ENCODE measurements at regions not wholly inside any gene's neighbourhood (a gene's known extent, or its start where the extent isn't known, plus 50 kb on each side); places are given as distances from the start of the nearest gene placed in this dataset.

- ATAC-seq (no peak), DNase-seq (no peak)
- Histone ChIP-seq H3K9me3 (ENCODE audit: control insufficient read depth, insufficient read depth, low read length) (no peaks in the 10 kb centered on the region), H3K36me3 (ENCODE audit: control insufficient read depth, insufficient read depth, low read length) (no peaks in the 10 kb centered on the region), H3K27ac (ENCODE audit: low read length) (no peak overlapping the region), H3K4me1 (ENCODE audit: control insufficient read depth, insufficient read depth, low read length) (no peaks in the 10 kb centered on the region), H3K27me3 (ENCODE audit: control insufficient read depth, insufficient read depth, low read length) (no peaks in the 10 kb centered on the region), H3K4me3 (ENCODE audit: low read length) (no peak overlapping the region)
- no peaks in the 10 kb centered on the region for H3K9me3 Mint-ChIP-seq
- TF ChIP-seq, protein P1, sequence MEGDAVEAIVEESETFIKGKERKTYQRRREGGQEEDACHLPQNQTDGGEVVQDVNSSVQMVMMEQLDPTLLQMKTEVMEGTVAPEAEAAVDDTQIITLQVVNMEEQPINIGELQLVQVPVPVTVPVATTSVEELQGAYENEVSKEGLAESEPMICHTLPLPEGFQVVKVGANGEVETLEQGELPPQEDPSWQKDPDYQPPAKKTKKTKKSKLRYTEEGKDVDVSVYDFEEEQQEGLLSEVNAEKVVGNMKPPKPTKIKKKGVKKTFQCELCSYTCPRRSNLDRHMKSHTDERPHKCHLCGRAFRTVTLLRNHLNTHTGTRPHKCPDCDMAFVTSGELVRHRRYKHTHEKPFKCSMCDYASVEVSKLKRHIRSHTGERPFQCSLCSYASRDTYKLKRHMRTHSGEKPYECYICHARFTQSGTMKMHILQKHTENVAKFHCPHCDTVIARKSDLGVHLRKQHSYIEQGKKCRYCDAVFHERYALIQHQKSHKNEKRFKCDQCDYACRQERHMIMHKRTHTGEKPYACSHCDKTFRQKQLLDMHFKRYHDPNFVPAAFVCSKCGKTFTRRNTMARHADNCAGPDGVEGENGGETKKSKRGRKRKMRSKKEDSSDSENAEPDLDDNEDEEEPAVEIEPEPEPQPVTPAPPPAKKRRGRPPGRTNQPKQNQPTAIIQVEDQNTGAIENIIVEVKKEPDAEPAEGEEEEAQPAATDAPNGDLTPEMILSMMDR (IDR thresholded peaks at IDR 0.05) = no peak
- H3K4me1 Mint-ChIP-seq = no peaks in the 10 kb centered on the region
- intact Hi-C loops (cut with micrococcal nuclease) = no loop called here
- H3K36me3 Mint-ChIP-seq = no peaks in the 10 kb centered on the region
- no peak overlapping the region for H3K27ac Mint-ChIP-seq
- WGBS (ENCODE audit: insufficient coverage) = 100% methylated on average over 2 of the region's 2 CpGs
- H3K27me3 Mint-ChIP-seq (ENCODE audit: low read depth in 2 of 2) = no peaks in the 10 kb centered on the region
- H3K4me3 Mint-ChIP-seq = no peak overlapping the region
Observed at GRCh38 chr5:111869681-111870080, 112.7 kb upstream of the NREP start.

- no peaks in the 10 kb centered on the region for H3K4me1 ChIP-seq (ENCODE audit: control insufficient read depth, insufficient read depth, low read length)
- H3K27ac ChIP-seq (ENCODE audit: low read length) = no peak overlapping the region
- no peaks in the 10 kb centered on the region for H3K9me3 ChIP-seq (ENCODE audit: control insufficient read depth, insufficient read depth, low read length)
- H3K4me3 ChIP-seq (ENCODE audit: low read length) = no peak overlapping the region
- Mint-ChIP-seq H3K27me3 (ENCODE audit: low read depth in 2 of 2) (peaks cover 5 to 7% of the 10 kb centered on the region in 2 donors), H3K27ac (no peak overlapping the region), H3K4me1 (no peaks in the 10 kb centered on the region), H3K36me3 (no peaks in the 10 kb centered on the region), H3K9me3 (peaks cover 0 to 3% of the 10 kb centered on the region in 2 donors), H3K4me3 (no peak overlapping the region)
- no peaks in the 10 kb centered on the region for H3K27me3 ChIP-seq (ENCODE audit: control insufficient read depth, insufficient read depth, low read length)
- ATAC-seq (no peak), DNase-seq (no peak)
- TF ChIP-seq, protein P1 (IDR thresholded peaks at IDR 0.05) = no peak
- H3K36me3 ChIP-seq (ENCODE audit: control insufficient read depth, insufficient read depth, low read length) = no peaks in the 10 kb centered on the region
- 71% methylated on average over 3 of the region's 3 CpGs for WGBS (ENCODE audit: insufficient coverage)
- intact Hi-C loops (cut with micrococcal nuclease) = no loop called here
Observed at GRCh38 chr5:111865356-111865755, 108.4 kb upstream of the NREP start.

DNA sequence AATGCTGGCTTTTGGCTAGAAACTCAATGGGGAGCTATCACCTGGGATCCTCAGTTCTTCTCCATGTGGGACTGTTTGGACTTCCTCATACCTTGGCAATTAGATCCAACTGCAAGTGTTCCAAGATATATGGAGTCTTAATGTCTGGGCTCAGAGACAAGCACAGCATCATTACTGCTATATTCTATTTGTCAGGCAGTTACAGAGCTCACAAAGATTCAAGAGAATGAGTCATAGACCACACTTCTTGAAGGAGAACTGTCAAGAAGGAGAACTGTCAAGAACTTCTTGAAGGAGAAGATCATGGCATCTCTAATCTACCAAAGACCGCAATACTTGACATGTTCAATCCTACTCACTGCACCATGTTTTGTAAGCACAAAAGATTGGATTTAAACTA is 106.8 kb upstream of the NREP start:
- Histone ChIP-seq H3K27me3 (ENCODE audit: control insufficient read depth, insufficient read depth, low read length) (no peaks in the 10 kb centered on the region), H3K4me1 (ENCODE audit: control insufficient read depth, insufficient read depth, low read length) (no peaks in the 10 kb centered on the region), H3K36me3 (ENCODE audit: control insufficient read depth, insufficient read depth, low read length) (no peaks in the 10 kb centered on the region), H3K4me3 (ENCODE audit: low read length) (no peak overlapping the region), H3K27ac (ENCODE audit: low read length) (no peak overlapping the region), H3K9me3 (ENCODE audit: control insufficient read depth, insufficient read depth, low read length) (no peaks in the 10 kb centered on the region)
- H3K9me3 Mint-ChIP-seq = peaks cover 0 to 3% of the 10 kb centered on the region in 2 donors
- no peaks in the 10 kb centered on the region for H3K4me1 Mint-ChIP-seq
- H3K36me3 Mint-ChIP-seq = no peaks in the 10 kb centered on the region
- WGBS (ENCODE audit: insufficient coverage) = 100% methylated on average over 1 of the region's 1 CpG
- no peak for ATAC-seq
- DNase-seq = no peak
- H3K27me3 Mint-ChIP-seq (ENCODE audit: low read depth in 2 of 2) = peaks cover 7 to 13% of the 10 kb centered on the region in 2 donors
- H3K27ac Mint-ChIP-seq = no peak overlapping the region
- TF ChIP-seq, protein P1 (IDR thresholded peaks at IDR 0.05) = no peak
- intact Hi-C loops (cut with micrococcal nuclease) = no loop called here
- no peak overlapping the region for H3K4me3 Mint-ChIP-seq

DNA sequence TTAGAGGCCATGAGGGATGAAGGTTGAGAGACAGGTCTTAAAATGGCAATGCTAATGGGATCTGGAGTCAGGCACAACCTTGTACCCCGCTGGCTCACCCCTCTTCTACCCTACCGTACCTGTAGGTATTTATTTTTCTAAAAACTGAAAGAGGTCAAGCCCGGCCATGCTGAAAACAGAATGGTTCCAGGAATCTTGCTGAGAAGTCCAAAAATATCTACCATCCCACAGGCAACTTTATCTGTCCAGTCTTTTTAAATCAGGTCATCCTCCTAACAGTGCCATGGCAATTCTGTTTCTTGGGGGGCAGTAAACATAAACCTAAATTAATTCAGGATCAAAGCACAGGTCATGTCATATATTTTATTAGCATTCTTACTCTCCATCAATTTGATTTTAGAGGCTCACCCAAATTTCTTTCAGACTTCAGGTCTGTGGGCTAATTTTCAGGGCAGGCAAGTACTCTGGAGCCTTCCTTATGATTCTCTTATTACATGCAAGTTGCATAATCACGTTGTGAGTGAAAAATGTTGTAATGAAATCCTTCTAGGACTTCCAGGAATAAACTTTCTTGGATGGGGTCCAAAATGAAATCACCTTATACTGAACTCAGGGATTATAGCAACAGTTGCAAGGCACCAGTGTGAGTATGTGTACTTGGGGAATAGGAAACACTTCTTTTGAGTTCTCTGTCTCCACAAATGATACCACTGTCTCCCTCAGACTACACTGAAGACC is 102.7 kb upstream of the NREP start:
- Histone ChIP-seq H3K4me3 (ENCODE audit: low read length) (no peak overlapping the region), H3K4me1 (ENCODE audit: control insufficient read depth, insufficient read depth, low read length) (no peaks in the 10 kb centered on the region), H3K27ac (ENCODE audit: low read length) (no peak overlapping the region), H3K9me3 (ENCODE audit: control insufficient read depth, insufficient read depth, low read length) (no peaks in the 10 kb centered on the region), H3K27me3 (ENCODE audit: control insufficient read depth, insufficient read depth, low read length) (no peaks in the 10 kb centered on the region), H3K36me3 (ENCODE audit: control insufficient read depth, insufficient read depth, low read length) (no peaks in the 10 kb centered on the region)
- Mint-ChIP-seq H3K4me3 (no peak overlapping the region), H3K27me3 (ENCODE audit: low read depth in 2 of 2) (peaks cover 7 to 14% of the 10 kb centered on the region in 2 donors), H3K9me3 (peaks cover 0 to 3% of the 10 kb centered on the region in 2 donors), H3K27ac (no peak overlapping the region), H3K4me1 (no peaks in the 10 kb centered on the region), H3K36me3 (no peaks in the 10 kb centered on the region)
- ATAC-seq (no peak), DNase-seq (no peak)
- TF ChIP-seq, protein P1 (IDR thresholded peaks at IDR 0.05) = no peak
- intact Hi-C loops (cut with micrococcal nuclease) = no loop called here
- 85% methylated on average over 4 of the region's 4 CpGs for WGBS (ENCODE audit: insufficient coverage)
